NCI-H2227 (cell line): ENCODE measurements at regions not wholly inside any gene's neighbourhood (a gene's known extent, or its start where the extent isn't known, plus 50 kb on each side); places are given as distances from the start of the nearest gene placed in this dataset.
"Not testable (repeated sequence)": the region's sequence is repeated elsewhere in the genome, so short reads cannot be mapped to it uniquely, and the experiment has no call there.

Experiments used
- DNase-seq: peaks from one replicate; lab custom pipeline; 2025; ENCODE audit not compliant: unreplicated experiment; lab: John Stamatoyannopoulos, UW

GRCh38 chr21:22363504-22363903 is 1365.3 kb downstream of the NCAM2 start:
- no peak for DNase-seq

- DNase-seq, result no peak
Observed at GRCh38 chr21:22364163-22364562, 1366.0 kb downstream of the NCAM2 start.

- DNase-seq, result peak; percentile 9
Observed at GRCh38 chr21:22374218-22374969, 1376.2 kb downstream of the NCAM2 start.

- not testable (repeated sequence) for DNase-seq
Observed at GRCh38 chr21:22377795-22378194, 1379.6 kb downstream of the NCAM2 start.

GRCh38 chr21:22393324-22393723 is 1395.1 kb downstream of the NCAM2 start:
- no peak for DNase-seq

- no peak for DNase-seq
Observed at GRCh38 chr21:22395965-22396364, 1397.8 kb downstream of the NCAM2 start.

GRCh38 chr21:22399681-22400514 is 1401.7 kb downstream of the NCAM2 start:
- DNase-seq, result no peak

- no peak for DNase-seq
Observed at GRCh38 chr21:22409571-22409970, 1411.4 kb downstream of the NCAM2 start.

GRCh38 chr21:22416555-22416954 is 1418.3 kb downstream of the NCAM2 start:
- no peak for DNase-seq

GRCh38 chr21:22421416-22422180 is 1423.4 kb downstream of the NCAM2 start:
- DNase-seq, result no peak

GRCh38 chr21:22438428-22439086 is 1440.3 kb downstream of the NCAM2 start:
- DNase-seq, result no peak

GRCh38 chr21:22444990-22445389 is 1446.8 kb downstream of the NCAM2 start:
- no peak for DNase-seq

GRCh38 chr21:22450507-22450906 is 1452.3 kb downstream of the NCAM2 start:
- DNase-seq, result no peak

- DNase-seq, result no peak
Observed at GRCh38 chr21:22456241-22456640, 1458.0 kb downstream of the NCAM2 start.

GRCh38 chr21:22468893-22469292 is 1470.7 kb downstream of the NCAM2 start:
- no peak for DNase-seq

- no peak for DNase-seq
Observed at GRCh38 chr21:22474403-22474802, 1476.2 kb downstream of the NCAM2 start.

GRCh38 chr21:22476214-22476613 is 1478.0 kb downstream of the NCAM2 start:
- DNase-seq, result no peak

- DNase-seq, result no peak
Observed at GRCh38 chr21:22476726-22477646, 1478.8 kb downstream of the NCAM2 start.

- DNase-seq, result no peak
Observed at GRCh38 chr21:22490049-22490448, 1491.8 kb downstream of the NCAM2 start.

GRCh38 chr21:22516230-22516629 is 1518.0 kb downstream of the NCAM2 start:
- no peak for DNase-seq
